ENCODE measurements at regions not wholly inside any gene's neighbourhood (a gene's known extent, or its start where the extent isn't known, plus 50 kb on each side); places are given as distances from the start of the nearest gene placed in this dataset.

GRCh38 chr1:232192781-232193450, 437.0 kb downstream of the SIPA1L2 start:
- TF ChIP-seq, protein P1, sequence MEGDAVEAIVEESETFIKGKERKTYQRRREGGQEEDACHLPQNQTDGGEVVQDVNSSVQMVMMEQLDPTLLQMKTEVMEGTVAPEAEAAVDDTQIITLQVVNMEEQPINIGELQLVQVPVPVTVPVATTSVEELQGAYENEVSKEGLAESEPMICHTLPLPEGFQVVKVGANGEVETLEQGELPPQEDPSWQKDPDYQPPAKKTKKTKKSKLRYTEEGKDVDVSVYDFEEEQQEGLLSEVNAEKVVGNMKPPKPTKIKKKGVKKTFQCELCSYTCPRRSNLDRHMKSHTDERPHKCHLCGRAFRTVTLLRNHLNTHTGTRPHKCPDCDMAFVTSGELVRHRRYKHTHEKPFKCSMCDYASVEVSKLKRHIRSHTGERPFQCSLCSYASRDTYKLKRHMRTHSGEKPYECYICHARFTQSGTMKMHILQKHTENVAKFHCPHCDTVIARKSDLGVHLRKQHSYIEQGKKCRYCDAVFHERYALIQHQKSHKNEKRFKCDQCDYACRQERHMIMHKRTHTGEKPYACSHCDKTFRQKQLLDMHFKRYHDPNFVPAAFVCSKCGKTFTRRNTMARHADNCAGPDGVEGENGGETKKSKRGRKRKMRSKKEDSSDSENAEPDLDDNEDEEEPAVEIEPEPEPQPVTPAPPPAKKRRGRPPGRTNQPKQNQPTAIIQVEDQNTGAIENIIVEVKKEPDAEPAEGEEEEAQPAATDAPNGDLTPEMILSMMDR (IDR thresholded peaks at IDR 0.05): no peak
- no peak for TF ChIP-seq POLR2AphosphoS5 (IDR thresholded peaks at IDR 0.05)
